ENCODE measurements at regions not wholly inside any gene's neighbourhood (a gene's known extent, or its start where the extent isn't known, plus 50 kb on each side); places are given as distances from the start of the nearest gene placed in this dataset.

- Histone ChIP-seq H3K79me2 (ENCODE audit: insufficient read depth) (no peaks in the 10 kb centered on the region), H4K20me1 (ENCODE audit: insufficient read depth) (no peaks in the 10 kb centered on the region), H3F3A (ENCODE audit: insufficient read depth) (no peaks in the 10 kb centered on the region), H3K4me2 (ENCODE audit: unreplicated experiment) (no peak overlapping the region), H3K36me3 (ENCODE audit: low read depth) (no peaks in the 10 kb centered on the region), H3K4me1 (ENCODE audit: insufficient read depth) (no peaks in the 10 kb centered on the region), H3K9ac (no peak overlapping the region), H3K9me3 (ENCODE audit: low read depth) (no peaks in the 10 kb centered on the region), H3K27me3 (replicated peaks; ENCODE audit: insufficient read depth) (no peaks in the 10 kb centered on the region), H3K27ac (no peak overlapping the region), H2AFZ (no peak overlapping the region), H3K4me3 (no peak overlapping the region), H3K9me2 (ENCODE audit: insufficient read depth) (no peaks in the 10 kb centered on the region)
- TF ChIP-seq EZH2 (IDR thresholded peaks at IDR 0.05; ENCODE audit: insufficient read depth, poor library complexity, severe bottlenecking): no peak
- WGBS, 2 experiments (ENCODE audit: low coverage in 1 of 2, low lambda C conversion rate in 2 of 2, missing lambda C conversion rate in 2 of 2): 0 to 7% methylated on average over 1 of the region's 1 CpG
- DNase-seq: no peak
- in situ Hi-C loops (cut with MboI): no loop called here
These were observed 419.7 kb downstream of the TRAM1L1 start for GRCh38 chr4:116665716-116666115.

DNA sequence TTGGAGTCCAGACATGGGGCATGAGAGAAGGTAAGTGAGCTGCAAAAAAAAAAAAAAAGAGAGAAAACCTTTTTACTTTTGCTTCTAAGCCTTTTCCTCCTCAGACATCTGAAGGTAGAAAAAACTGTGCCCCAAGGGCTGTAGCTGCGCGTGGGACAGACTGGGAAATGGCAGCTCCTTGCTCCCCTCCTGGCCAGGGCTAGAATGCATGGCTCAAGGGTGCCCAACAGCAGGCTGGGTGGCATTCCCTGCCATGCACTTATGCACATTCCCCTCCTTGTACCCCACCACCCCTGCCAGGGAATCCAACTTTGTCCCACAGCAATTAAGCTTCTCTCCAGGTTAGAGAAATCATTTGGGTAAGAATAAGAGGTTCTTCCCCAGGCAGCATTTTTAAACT lies 421.2 kb downstream of the TRAM1L1 start:
- Histone ChIP-seq H3F3A (ENCODE audit: insufficient read depth) (no peaks in the 10 kb centered on the region), H3K79me2 (ENCODE audit: insufficient read depth) (no peaks in the 10 kb centered on the region), H3K4me1 (ENCODE audit: insufficient read depth) (no peaks in the 10 kb centered on the region), H3K27ac (no peak overlapping the region), H2AFZ (no peak overlapping the region), H3K9ac (no peak overlapping the region), H3K27me3 (replicated peaks; ENCODE audit: insufficient read depth) (no peaks in the 10 kb centered on the region), H3K9me2 (ENCODE audit: insufficient read depth) (no peaks in the 10 kb centered on the region), H4K20me1 (ENCODE audit: insufficient read depth) (no peaks in the 10 kb centered on the region), H3K4me3 (no peak overlapping the region), H3K4me2 (ENCODE audit: unreplicated experiment) (no peak overlapping the region), H3K9me3 (ENCODE audit: low read depth) (no peaks in the 10 kb centered on the region), H3K36me3 (ENCODE audit: low read depth) (no peaks in the 10 kb centered on the region)
- TF ChIP-seq EZH2 (IDR thresholded peaks at IDR 0.05; ENCODE audit: insufficient read depth, poor library complexity, severe bottlenecking) (no peak), EZH2phosphoT487 (IDR thresholded peaks at IDR 0.05; ENCODE audit: insufficient read depth, low read depth) (no peak)
- no peak for DNase-seq
- in situ Hi-C loops (cut with MboI): no loop called here
- 48 to 73% methylated on average over 2 of the region's 2 CpGs for WGBS, 2 experiments (ENCODE audit: low coverage in 1 of 2, low lambda C conversion rate in 2 of 2, missing lambda C conversion rate in 2 of 2)

DNA sequence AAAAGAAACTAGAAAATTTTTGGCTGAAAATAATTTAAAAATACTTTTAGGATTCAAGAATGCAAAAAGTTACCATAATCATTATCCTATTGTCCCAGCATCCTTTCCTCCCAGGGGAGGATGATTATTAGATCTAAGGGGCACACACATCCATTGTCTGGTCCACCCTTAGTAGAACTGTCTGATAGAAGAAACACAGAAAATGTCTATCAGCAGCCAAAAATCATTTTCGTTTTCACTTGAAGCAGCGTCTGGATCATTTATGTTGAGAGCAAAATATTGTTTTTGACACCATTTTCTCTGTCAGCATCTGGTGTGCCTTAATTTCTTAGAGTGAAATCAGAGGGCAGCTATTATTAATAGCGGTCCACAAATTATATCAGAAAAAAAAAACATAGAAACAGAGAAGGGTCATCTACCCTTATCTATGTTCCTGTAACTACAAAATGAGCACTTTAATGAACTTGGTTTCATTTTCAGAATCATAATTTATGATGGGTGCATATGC lies 446.3 kb downstream of the TRAM1L1 start:
- no peak overlapping the region for H3K27ac ChIP-seq
- no peaks in the 10 kb centered on the region for H3K9me2 ChIP-seq (ENCODE audit: insufficient read depth)
- H4K20me1 ChIP-seq (ENCODE audit: insufficient read depth): no peaks in the 10 kb centered on the region
- H3F3A ChIP-seq (ENCODE audit: insufficient read depth): no peaks in the 10 kb centered on the region
- no peaks in the 10 kb centered on the region for H3K79me2 ChIP-seq (ENCODE audit: insufficient read depth)
- in situ Hi-C loops (cut with MboI): no loop called here
- no peak for DNase-seq
- TF ChIP-seq EZH2phosphoT487 (IDR thresholded peaks at IDR 0.05; ENCODE audit: insufficient read depth, low read depth) (no peak), EZH2 (IDR thresholded peaks at IDR 0.05; ENCODE audit: insufficient read depth, poor library complexity, severe bottlenecking) (no peak)
- H3K4me2 ChIP-seq (ENCODE audit: unreplicated experiment): no peak overlapping the region
- H3K9ac ChIP-seq: no peak overlapping the region
- peaks cover 4% of the 10 kb centered on the region for H3K9me3 ChIP-seq (ENCODE audit: low read depth)
- 13 to 15% methylated on average over 3 of the region's 3 CpGs for WGBS, 2 experiments (ENCODE audit: low coverage in 1 of 2, low lambda C conversion rate in 2 of 2, missing lambda C conversion rate in 2 of 2)
- no peak overlapping the region for H2AFZ ChIP-seq
- H3K36me3 ChIP-seq (ENCODE audit: low read depth): no peaks in the 10 kb centered on the region
- no peak overlapping the region for H3K4me3 ChIP-seq
- no peaks in the 10 kb centered on the region for H3K4me1 ChIP-seq (ENCODE audit: insufficient read depth)
- H3K27me3 ChIP-seq (replicated peaks; ENCODE audit: insufficient read depth): no peaks in the 10 kb centered on the region

DNA sequence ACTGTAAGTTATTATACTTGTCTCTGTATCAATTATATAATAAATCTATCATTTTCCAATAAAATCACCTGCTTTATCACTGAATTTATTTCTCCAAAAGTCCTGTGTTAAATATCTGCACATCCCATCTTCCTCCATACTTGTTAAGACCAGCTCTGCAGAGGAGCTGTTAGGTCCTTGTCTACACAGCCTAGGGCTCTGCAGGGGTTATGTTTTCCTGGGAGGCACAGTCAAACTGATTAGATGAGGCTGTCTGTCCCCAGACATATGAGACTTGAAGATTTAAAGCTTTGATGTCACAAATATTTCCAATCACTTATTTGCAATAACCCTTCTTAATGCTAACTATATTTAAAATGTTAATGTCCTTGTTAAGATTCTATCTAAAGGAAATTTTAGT lies 446.8 kb downstream of the TRAM1L1 start:
- Histone ChIP-seq H3K36me3 (ENCODE audit: low read depth) (no peaks in the 10 kb centered on the region), H3K4me3 (no peak overlapping the region), H3K4me1 (ENCODE audit: insufficient read depth) (no peaks in the 10 kb centered on the region), H3K9me2 (ENCODE audit: insufficient read depth) (no peaks in the 10 kb centered on the region), H2AFZ (no peak overlapping the region), H3K9me3 (ENCODE audit: low read depth) (peaks cover 4% of the 10 kb centered on the region), H3F3A (ENCODE audit: insufficient read depth) (no peaks in the 10 kb centered on the region), H4K20me1 (ENCODE audit: insufficient read depth) (no peaks in the 10 kb centered on the region), H3K79me2 (ENCODE audit: insufficient read depth) (no peaks in the 10 kb centered on the region), H3K4me2 (ENCODE audit: unreplicated experiment) (no peak overlapping the region), H3K9ac (no peak overlapping the region), H3K27ac (no peak overlapping the region), H3K27me3 (replicated peaks; ENCODE audit: insufficient read depth) (no peaks in the 10 kb centered on the region)
- TF ChIP-seq EZH2phosphoT487 (IDR thresholded peaks at IDR 0.05; ENCODE audit: insufficient read depth, low read depth) (no peak), EZH2 (IDR thresholded peaks at IDR 0.05; ENCODE audit: insufficient read depth, poor library complexity, severe bottlenecking) (no peak)
- in situ Hi-C loops (cut with MboI): no loop called here
- no peak for DNase-seq

DNA sequence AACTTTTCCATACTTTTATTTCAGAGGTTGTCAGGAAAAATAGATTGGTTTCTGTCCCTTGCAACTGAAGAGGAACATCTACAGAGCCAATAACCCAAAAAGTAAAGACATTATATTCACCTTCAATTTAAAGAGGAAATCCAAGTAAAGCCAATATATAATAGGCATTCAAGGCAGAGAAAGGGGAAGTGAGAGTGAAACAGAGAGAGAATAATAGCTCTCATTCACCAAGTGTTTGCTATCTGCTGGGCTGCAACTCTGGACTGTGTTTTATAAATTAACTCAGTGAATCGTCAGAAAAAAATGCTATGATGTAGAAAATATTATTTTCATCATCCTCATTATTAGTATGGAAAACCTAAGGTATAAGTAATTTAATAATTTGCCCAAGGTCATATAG lies 448.5 kb downstream of the TRAM1L1 start:
- Histone ChIP-seq H4K20me1 (ENCODE audit: insufficient read depth) (no peaks in the 10 kb centered on the region), H3K27me3 (replicated peaks; ENCODE audit: insufficient read depth) (no peaks in the 10 kb centered on the region), H3K9ac (no peak overlapping the region), H3K4me3 (no peak overlapping the region), H3K4me2 (ENCODE audit: unreplicated experiment) (no peak overlapping the region), H3K27ac (no peak overlapping the region), H3K4me1 (ENCODE audit: insufficient read depth) (no peaks in the 10 kb centered on the region), H3K36me3 (ENCODE audit: low read depth) (no peaks in the 10 kb centered on the region), H3K9me3 (ENCODE audit: low read depth) (peaks cover 4% of the 10 kb centered on the region), H3K79me2 (ENCODE audit: insufficient read depth) (no peaks in the 10 kb centered on the region), H3K9me2 (ENCODE audit: insufficient read depth) (no peaks in the 10 kb centered on the region), H2AFZ (no peak overlapping the region), H3F3A (ENCODE audit: insufficient read depth) (no peaks in the 10 kb centered on the region)
- no peak for DNase-seq
- no peak for TF ChIP-seq EZH2phosphoT487 (IDR thresholded peaks at IDR 0.05; ENCODE audit: insufficient read depth, low read depth)
- TF ChIP-seq EZH2 (IDR thresholded peaks at IDR 0.05; ENCODE audit: insufficient read depth, poor library complexity, severe bottlenecking): no peak
- 0 to 5% methylated on average over 1 of the region's 1 CpG for WGBS, 2 experiments (ENCODE audit: low coverage in 1 of 2, low lambda C conversion rate in 2 of 2, missing lambda C conversion rate in 2 of 2)
- in situ Hi-C loops (cut with MboI): no loop called here

Data from GM23248 (cell line).